GM23338 (cell line): ENCODE measurements at regions not wholly inside any gene's neighbourhood (a gene's known extent, or its start where the extent isn't known, plus 50 kb on each side); places are given as distances from the start of the nearest gene placed in this dataset.
"Not testable (repeated sequence)": the region's sequence is repeated elsewhere in the genome, so short reads cannot be mapped to it uniquely, and the experiment has no call there.

ENCODE experiments used
- CREB1 ChIP-seq: fragments of 250-450 bp; sonication (Bioruptor Pico); IDR thresholded peaks from 2 replicates; pipeline ENCODE4 v1.5.0; 2020; ENCODE audit warnings: low read depth, mild to moderate bottlenecking, moderate library complexity
- CTCF ChIP-seq, 2 experiments: fragments of 200-600 bp in 1 of 2; sonication (generic) in 1 of 2; conservative IDR thresholded peaks; 2 replicates each; pipeline versions ENCODE4 v1.5.1 to v1.6.1; 2016 to 2017; ENCODE audit warnings: antibody characterized with exemption in 2 of 2, low read depth in 2 of 2, mild to moderate bottlenecking in 2 of 2, moderate library complexity in 1 of 2
- EZH2 ChIP-seq: fragments of 200-600 bp; sonication (generic); IDR thresholded peaks from one replicate; pipeline ENCODE4 v1.8.0; 2017; ENCODE audit warnings: antibody characterized with exemption, mild to moderate bottlenecking, low read depth; ENCODE audit not compliant: unreplicated experiment
- EZH2phosphoT487 ChIP-seq: fragments of 200-600 bp; sonication (generic); IDR thresholded peaks from one replicate; pipeline ENCODE4 v1.8.1; 2018; ENCODE audit warnings: antibody characterized with exemption; ENCODE audit not compliant: unreplicated experiment
- POLR2AphosphoS5 ChIP-seq: IDR thresholded peaks from 2 replicates; pipeline ENCODE4 v1.6.1; 2016; ENCODE audit warnings: antibody characterized with exemption, low read depth
- REST ChIP-seq: IDR thresholded peaks from one replicate; pipeline ENCODE4 v1.6.1; 2018; ENCODE audit warnings: antibody characterized with exemption; ENCODE audit not compliant: unreplicated experiment
- STAT1 ChIP-seq: IDR thresholded peaks from one replicate; pipeline ENCODE4 v1.6.1; 2016; ENCODE audit warnings: antibody characterized with exemption; ENCODE audit not compliant: unreplicated experiment
- ZNF462 ChIP-seq: fragments of 250-450 bp; sonication (Bioruptor Pico); IDR thresholded peaks from 2 replicates; pipeline ENCODE4 v1.5.0; 2020; ENCODE audit warnings: mild to moderate bottlenecking, moderate library complexity

GRCh38 chr2:234553223-234553622, 56.3 kb upstream of the ARL4C start:
- TF ChIP-seq EZH2; CTCF (conservative IDR thresholded peaks at IDR 0.05; ENCODE audit: low read depth in 2 of 2); EZH2phosphoT487; CREB1 (CRISPR knock-in tag); ZNF462 (CRISPR knock-in tag); REST; POLR2AphosphoS5; STAT1: not testable (repeated sequence)
